ENCODE measurements at regions not wholly inside any gene's neighbourhood (a gene's known extent, or its start where the extent isn't known, plus 50 kb on each side); places are given as distances from the start of the nearest gene placed in this dataset.

DNA sequence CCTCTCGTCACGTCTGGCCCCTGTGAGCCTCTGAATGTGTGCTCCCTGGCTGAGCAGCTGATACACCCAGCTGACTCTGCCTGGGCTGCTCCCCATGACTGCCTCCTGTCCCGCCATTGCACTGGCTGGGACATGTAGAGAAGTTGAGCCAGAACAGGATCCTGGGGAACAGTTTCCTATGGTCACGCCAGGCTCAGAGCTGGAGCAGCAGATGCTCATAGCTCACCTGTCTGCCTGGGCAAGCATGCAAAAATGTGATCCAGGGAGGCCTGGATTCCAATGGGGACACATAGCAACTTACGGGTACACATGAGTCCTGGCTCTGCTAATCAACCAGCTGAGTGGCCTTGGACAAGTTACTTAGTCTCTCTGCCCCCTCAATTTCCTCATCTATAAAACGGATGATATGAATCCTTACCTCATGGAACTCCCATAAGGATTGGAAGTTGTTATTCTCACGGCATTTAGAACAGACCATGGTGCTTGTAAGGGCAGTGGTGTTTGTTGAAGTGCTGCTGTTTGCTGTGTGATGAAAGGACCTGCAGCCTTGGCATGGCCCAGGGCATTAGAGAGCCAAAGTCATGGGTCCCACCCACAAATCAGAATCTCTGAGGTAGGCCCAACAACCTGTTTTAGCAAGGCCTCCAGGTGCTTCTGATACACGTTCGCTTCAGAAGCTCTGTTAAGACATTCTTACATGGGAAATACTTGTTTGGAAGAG is 150.3 kb upstream of the VANGL1 start:
- ATAC-seq (ENCODE audit: insufficient number of reproducible peaks, low FRiP score, low read depth): no peak

DNA sequence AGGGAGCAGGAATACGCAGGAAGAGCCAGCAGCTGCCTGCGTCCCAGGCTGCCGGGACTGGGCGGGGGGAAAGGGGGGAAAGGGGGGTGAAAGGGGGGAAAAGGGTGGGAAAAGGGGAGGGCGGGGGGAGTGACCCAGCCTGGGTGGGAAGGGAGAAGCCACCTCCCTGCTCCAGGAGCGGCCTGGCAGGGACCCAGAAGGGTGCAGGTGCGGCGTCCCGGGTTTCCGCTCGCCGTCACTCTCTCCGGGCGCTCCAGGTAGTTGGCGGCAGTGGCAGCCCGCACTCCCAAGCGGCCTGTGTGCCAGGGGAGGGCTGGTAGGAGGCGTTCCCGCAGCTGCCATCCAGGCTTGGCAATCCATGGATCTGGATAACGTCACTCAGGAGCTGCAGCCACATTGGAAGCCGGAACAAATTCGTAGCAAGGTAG is 141.0 kb upstream of the NGF start:
- no peaks in the 10 kb centered on the region for H3K4me1 ChIP-seq (ENCODE audit: control insufficient read depth in 1 of 2, low read depth in 2 of 2)
- TF ChIP-seq, protein P1, sequence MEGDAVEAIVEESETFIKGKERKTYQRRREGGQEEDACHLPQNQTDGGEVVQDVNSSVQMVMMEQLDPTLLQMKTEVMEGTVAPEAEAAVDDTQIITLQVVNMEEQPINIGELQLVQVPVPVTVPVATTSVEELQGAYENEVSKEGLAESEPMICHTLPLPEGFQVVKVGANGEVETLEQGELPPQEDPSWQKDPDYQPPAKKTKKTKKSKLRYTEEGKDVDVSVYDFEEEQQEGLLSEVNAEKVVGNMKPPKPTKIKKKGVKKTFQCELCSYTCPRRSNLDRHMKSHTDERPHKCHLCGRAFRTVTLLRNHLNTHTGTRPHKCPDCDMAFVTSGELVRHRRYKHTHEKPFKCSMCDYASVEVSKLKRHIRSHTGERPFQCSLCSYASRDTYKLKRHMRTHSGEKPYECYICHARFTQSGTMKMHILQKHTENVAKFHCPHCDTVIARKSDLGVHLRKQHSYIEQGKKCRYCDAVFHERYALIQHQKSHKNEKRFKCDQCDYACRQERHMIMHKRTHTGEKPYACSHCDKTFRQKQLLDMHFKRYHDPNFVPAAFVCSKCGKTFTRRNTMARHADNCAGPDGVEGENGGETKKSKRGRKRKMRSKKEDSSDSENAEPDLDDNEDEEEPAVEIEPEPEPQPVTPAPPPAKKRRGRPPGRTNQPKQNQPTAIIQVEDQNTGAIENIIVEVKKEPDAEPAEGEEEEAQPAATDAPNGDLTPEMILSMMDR (IDR thresholded peaks at IDR 0.05): no peak
- no peak for DNase-seq (ENCODE audit: low spot score)
- no peaks in the 10 kb centered on the region for H3K36me3 ChIP-seq
- no peaks in the 10 kb centered on the region for H3K27me3 ChIP-seq (replicated peaks; ENCODE audit: insufficient read depth)
- H3K9me3 ChIP-seq: no peaks in the 10 kb centered on the region
- ATAC-seq (ENCODE audit: insufficient number of reproducible peaks, low FRiP score, low read depth): peak; percentile 21
- no peak overlapping the region for H3K27ac ChIP-seq
- peak overlapping the region; percentile 55 for H3K4me3 ChIP-seq

More for the DNA sequence above, 150.3 kb upstream of the VANGL1 start:
- Histone ChIP-seq H3K27ac (no peak overlapping the region), H3K4me1 (ENCODE audit: control insufficient read depth in 1 of 2, low read depth in 2 of 2) (no peaks in the 10 kb centered on the region), H3K9me3 (no peaks in the 10 kb centered on the region), H3K27me3 (replicated peaks; ENCODE audit: insufficient read depth) (no peaks in the 10 kb centered on the region), H3K36me3 (no peaks in the 10 kb centered on the region), H3K4me3 (no peak overlapping the region)
- DNase-seq (ENCODE audit: low spot score): no peak
- TF ChIP-seq, protein P1 (IDR thresholded peaks at IDR 0.05): no peak

DNA sequence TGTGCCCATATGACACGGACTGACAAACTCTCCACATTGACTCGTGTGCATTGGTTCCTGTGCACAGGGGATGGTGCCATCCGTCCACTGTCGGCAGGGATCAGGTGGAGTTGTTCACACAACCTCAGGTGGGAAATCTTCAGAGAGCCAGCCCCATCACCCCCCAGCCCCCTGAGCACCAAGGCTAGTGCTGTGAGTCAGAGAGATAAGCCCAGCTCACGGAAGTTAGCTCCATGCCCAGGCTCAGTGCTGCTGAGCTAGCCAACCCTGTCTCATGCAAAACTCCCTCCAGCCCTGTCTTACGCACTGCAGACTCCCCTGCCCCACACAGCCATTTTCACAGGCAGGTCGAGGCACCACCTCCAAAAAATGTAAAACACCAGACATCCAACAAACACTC is 139.0 kb upstream of the NGF start:
- ATAC-seq (ENCODE audit: insufficient number of reproducible peaks, low FRiP score, low read depth) (no peak), DNase-seq (ENCODE audit: low spot score) (no peak)
- Histone ChIP-seq H3K27ac (no peak overlapping the region), H3K4me3 (no peak overlapping the region), H3K36me3 (no peaks in the 10 kb centered on the region), H3K27me3 (replicated peaks; ENCODE audit: insufficient read depth) (no peaks in the 10 kb centered on the region), H3K9me3 (no peaks in the 10 kb centered on the region), H3K4me1 (ENCODE audit: control insufficient read depth in 1 of 2, low read depth in 2 of 2) (no peaks in the 10 kb centered on the region)
- TF ChIP-seq, protein P1 (IDR thresholded peaks at IDR 0.05): no peak

DNA sequence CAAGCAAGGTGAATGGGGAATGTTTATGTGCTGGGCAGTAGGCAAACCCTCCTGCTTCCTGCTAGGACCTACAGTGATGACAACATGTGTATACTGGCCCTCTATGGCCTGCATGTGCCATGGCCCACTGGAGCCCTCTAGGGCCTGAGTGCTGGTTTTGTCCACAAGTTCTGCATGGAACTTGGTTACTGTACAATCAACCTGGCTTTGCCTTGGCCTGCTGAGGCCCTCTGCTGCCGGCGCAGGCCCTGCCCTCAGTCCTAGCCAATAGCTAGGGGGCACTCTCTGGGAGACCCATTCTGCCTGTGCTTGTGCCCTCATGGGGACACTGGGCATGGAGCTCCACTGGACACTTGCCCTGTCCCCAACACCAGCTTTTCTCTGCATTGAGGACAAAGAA is 138.6 kb upstream of the NGF start:
- H3K36me3 ChIP-seq: no peaks in the 10 kb centered on the region
- no peaks in the 10 kb centered on the region for H3K4me1 ChIP-seq (ENCODE audit: control insufficient read depth in 1 of 2, low read depth in 2 of 2)
- DNase-seq (ENCODE audit: low spot score): no peak
- no peaks in the 10 kb centered on the region for H3K9me3 ChIP-seq
- H3K4me3 ChIP-seq: no peak overlapping the region
- H3K27ac ChIP-seq: no peak overlapping the region
- ATAC-seq (ENCODE audit: insufficient number of reproducible peaks, low FRiP score, low read depth): no peak
- TF ChIP-seq, protein P1 (IDR thresholded peaks at IDR 0.05): no peak
- no peaks in the 10 kb centered on the region for H3K27me3 ChIP-seq (replicated peaks; ENCODE audit: insufficient read depth)

DNA sequence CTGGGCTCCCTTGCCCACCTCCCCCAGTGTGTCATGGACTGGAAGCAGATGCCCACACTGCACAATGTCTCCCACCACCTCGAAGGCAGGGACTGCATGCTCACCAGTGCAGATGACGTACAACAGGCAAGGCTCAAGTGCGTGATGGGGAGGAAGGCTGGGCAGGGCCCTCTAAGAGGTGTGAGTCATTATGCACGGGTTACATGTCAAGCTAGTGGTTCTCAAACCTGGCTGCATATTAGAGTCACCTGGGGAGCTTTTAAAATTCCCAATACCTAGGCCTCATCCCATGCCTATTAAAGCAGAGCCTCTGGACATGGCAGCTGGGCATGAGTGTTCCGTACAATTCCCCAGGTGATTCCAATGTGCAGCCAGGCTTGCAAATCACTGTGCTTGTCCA is 137.9 kb upstream of the NGF start:
- ATAC-seq (ENCODE audit: insufficient number of reproducible peaks, low FRiP score, low read depth): no peak
- H3K9me3 ChIP-seq: no peaks in the 10 kb centered on the region
- no peaks in the 10 kb centered on the region for H3K36me3 ChIP-seq
- no peak overlapping the region for H3K4me3 ChIP-seq
- no peak overlapping the region for H3K27ac ChIP-seq
- H3K4me1 ChIP-seq (ENCODE audit: control insufficient read depth in 1 of 2, low read depth in 2 of 2): no peaks in the 10 kb centered on the region
- DNase-seq (ENCODE audit: low spot score): no peak
- no peaks in the 10 kb centered on the region for H3K27me3 ChIP-seq (replicated peaks; ENCODE audit: insufficient read depth)
- TF ChIP-seq, protein P1 (IDR thresholded peaks at IDR 0.05): no peak

Measured in thoracic aorta (tissue), 2 donors.